Calu3 (cell line): ENCODE measurements at regions not wholly inside any gene's neighbourhood (a gene's known extent, or its start where the extent isn't known, plus 50 kb on each side); places are given as distances from the start of the nearest gene placed in this dataset.
A peak's percentile ranks its signal among the peaks of the same experiment; 100 is the strongest.

Experiments used
- BruUV-seq: library from RNA; stranded (reverse); fragments of 400-500 nt; replicated peaks from 2 replicates; lab custom pipeline; 2021; lab: Mats Ljungman, UMichigan
- CTCF ChIA-PET: fragments of 300-600 bp; sonication (Branson Sonifier 250); formaldehyde crosslinking; loops from one replicate; lab custom pipeline; 2022; ENCODE audit warnings: antibody characterized with exemption; lab: Charles Lee
- DNase-seq: peaks from one replicate; pipeline ENCODE4 v3.0.0; 2022
- H3K27ac Mint-ChIP-seq: one replicate; pipeline ENCODE4 v1.8.0; 2022; ENCODE audit warnings: mixed read lengths; ENCODE audit not compliant: unreplicated experiment
- H3K27me3 Mint-ChIP-seq: one replicate; pipeline ENCODE4 v1.8.0; 2022; ENCODE audit warnings: mixed read lengths; ENCODE audit not compliant: unreplicated experiment
- H3K36me3 Mint-ChIP-seq: one replicate; pipeline ENCODE4 v1.8.0; 2022; ENCODE audit warnings: mild to moderate bottlenecking, moderate library complexity, mixed read lengths; ENCODE audit not compliant: insufficient read depth, unreplicated experiment
- H3K4me1 Mint-ChIP-seq: one replicate; pipeline ENCODE4 v1.8.0; 2022; ENCODE audit warnings: mild to moderate bottlenecking, low read depth, mixed read lengths; ENCODE audit not compliant: unreplicated experiment
- H3K4me3 Mint-ChIP-seq: one replicate; pipeline ENCODE4 v1.8.0; 2022; ENCODE audit warnings: mild to moderate bottlenecking, low read depth, moderate library complexity, mixed read lengths; ENCODE audit not compliant: unreplicated experiment
- H3K9me3 Mint-ChIP-seq: one replicate; pipeline ENCODE4 v1.8.0; 2022; ENCODE audit warnings: low read depth, mixed read lengths; ENCODE audit not compliant: unreplicated experiment
- CTCF ChIP-seq: fragments of 200-600 bp; IDR thresholded peaks from one replicate; pipeline ENCODE4 v1.8.0; 2022; ENCODE audit warnings: antibody characterized with exemption; ENCODE audit not compliant: unreplicated experiment
- intact Hi-C: fragments of 100-400 bp; cut with micrococcal nuclease; formaldehyde crosslinking; loops from one replicate; pipeline ENCODE4 v1.10.0; 2022; ENCODE audit not compliant: unreplicated experiment

GRCh38 chr5:56466136-56466816 is 233.1 kb upstream of the ANKRD55 start:
- H3K27me3 Mint-ChIP-seq = no peaks in the 10 kb centered on the region
- H3K4me3 Mint-ChIP-seq = no peak overlapping the region
- TF ChIP-seq CTCF = no peak
- peaks cover 41% of the 10 kb centered on the region for H3K4me1 Mint-ChIP-seq
- no peak for DNase-seq
- no peaks in the 10 kb centered on the region for H3K9me3 Mint-ChIP-seq
- no TSS peak for BruUV-seq
- intact Hi-C loops = no loop called here
- H3K36me3 Mint-ChIP-seq = no peaks in the 10 kb centered on the region
- no peak overlapping the region for H3K27ac Mint-ChIP-seq
- CTCF ChIA-PET = no interaction called here

- Mint-ChIP-seq H3K9me3 (no peaks in the 10 kb centered on the region), H3K27me3 (no peaks in the 10 kb centered on the region), H3K27ac (peak overlapping the region; percentile 22), H3K4me1 (peaks cover 44% of the 10 kb centered on the region), H3K4me3 (no peak overlapping the region), H3K36me3 (no peaks in the 10 kb centered on the region)
- DNase-seq = no peak
- TF ChIP-seq CTCF = no peak
- intact Hi-C loops = no loop called here
- CTCF ChIA-PET = no interaction called here
- BruUV-seq = no TSS peak
These were observed 232.6 kb upstream of the ANKRD55 start for GRCh38 chr5:56465769-56466135.

- intact Hi-C loops = no loop called here
- H3K27ac Mint-ChIP-seq = peak overlapping the region; percentile 22
- H3K27me3 Mint-ChIP-seq = no peaks in the 10 kb centered on the region
- no peak for DNase-seq
- CTCF ChIA-PET = no interaction called here
- peaks cover 49% of the 10 kb centered on the region for H3K4me1 Mint-ChIP-seq
- H3K4me3 Mint-ChIP-seq = no peak overlapping the region
- no peaks in the 10 kb centered on the region for H3K9me3 Mint-ChIP-seq
- no peak for TF ChIP-seq CTCF
- BruUV-seq = no TSS peak
- H3K36me3 Mint-ChIP-seq = no peaks in the 10 kb centered on the region
These were observed 232.0 kb upstream of the ANKRD55 start for GRCh38 chr5:56464935-56465768.

GRCh38 chr5:56463944-56464571 is 230.9 kb upstream of the ANKRD55 start:
- H3K4me3 Mint-ChIP-seq = no peak overlapping the region
- intact Hi-C loops = no loop called here
- BruUV-seq = no TSS peak

More at GRCh38 chr5:56463944-56464571, 230.9 kb upstream of the ANKRD55 start:
- H3K4me1 Mint-ChIP-seq = peaks cover 49% of the 10 kb centered on the region
- no peak for TF ChIP-seq CTCF
- peak overlapping the region; percentile 48 for H3K27ac Mint-ChIP-seq
- no peaks in the 10 kb centered on the region for H3K27me3 Mint-ChIP-seq
- H3K36me3 Mint-ChIP-seq = no peaks in the 10 kb centered on the region
- H3K9me3 Mint-ChIP-seq = no peaks in the 10 kb centered on the region
- no peak for DNase-seq
- CTCF ChIA-PET = no interaction called here
